ENCODE measurements at regions not wholly inside any gene's neighbourhood (a gene's known extent, or its start where the extent isn't known, plus 50 kb on each side); places are given as distances from the start of the nearest gene placed in this dataset.

DNA sequence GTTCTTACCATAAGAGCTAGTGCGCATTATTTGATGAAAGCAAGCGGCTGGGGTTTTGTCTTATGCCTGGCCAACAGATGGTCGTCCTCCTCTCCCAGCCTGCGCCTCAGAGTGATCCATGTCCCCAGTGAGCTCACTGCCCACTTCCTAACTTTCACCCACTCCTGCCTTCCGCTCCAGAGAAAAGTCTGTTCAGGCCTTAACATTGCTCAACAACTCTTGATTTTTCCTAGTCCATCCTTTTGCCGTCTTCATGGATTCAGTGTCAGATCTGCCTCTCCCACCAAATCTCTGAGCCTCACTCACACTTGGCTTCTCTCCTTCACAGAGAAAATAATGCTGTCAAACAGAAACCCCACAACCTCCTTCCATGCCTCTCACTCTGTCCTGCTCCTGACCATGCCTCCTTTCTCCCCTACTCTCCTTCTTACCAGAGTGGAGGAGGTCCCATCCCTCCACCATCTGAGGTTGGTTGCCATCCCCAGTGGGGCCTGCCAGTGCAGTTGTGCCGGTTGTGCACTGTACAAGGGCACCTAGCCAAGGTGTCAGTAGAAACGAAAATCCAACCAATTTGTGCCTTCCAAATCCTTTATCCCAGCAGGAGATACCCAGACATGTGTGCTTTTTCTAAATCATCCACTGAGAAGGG is 58.9 kb upstream of the SRSF6 start:
- no peak overlapping the region for H3K9ac ChIP-seq (ENCODE audit: insufficient read depth, low read depth, low read length)
- WGBS (ENCODE audit: low lambda C conversion rate), result 32% methylated on average over 8 of the region's 8 CpGs
- no TSS peak for BruUV-seq (replicated peaks)
- intact Hi-C loops (cut with micrococcal nuclease; ENCODE audit: unreplicated experiment) (no loop called here), in situ Hi-C loops (cut with HindIII; ENCODE audit: extremely low pct_ligation_motif_present, low pct_unique_long_range_greater_than_20kb) (no loop called here)
- peaks cover 2 to 9% of the 10 kb centered on the region in 2 experiments; a peak in 2 of 5 replicates for H3K27me3 ChIP-seq (ENCODE audit: control insufficient read depth in 1 of 2, insufficient read depth in 2 of 2, low read length in 2 of 2)
- no peak for FAIRE-seq
- no peaks in the 10 kb centered on the region for H3K9me3 ChIP-seq (ENCODE audit: low read length)
- H3K27ac ChIP-seq (ENCODE audit: extremely low read length, insufficient read depth, low read length), result no peak overlapping the region
- H3K79me2 ChIP-seq (ENCODE audit: insufficient read depth, low read length), result no peaks in the 10 kb centered on the region
- TF ChIP-seq CBX1 (IDR thresholded peaks at IDR 0.05; ENCODE audit: low read depth) (no peak), SETDB1 (CRISPR knock-in tag; IDR thresholded peaks at IDR 0.05; ENCODE audit: borderline replicate concordance) (no peak), DPF2 (CRISPR knock-in tag; IDR thresholded peaks at IDR 0.05; ENCODE audit: borderline replicate concordance, low read depth) (no peak)
- no peak for DNase-seq (ENCODE audit: low spot score)
- no peaks in the 10 kb centered on the region for H4K20me1 ChIP-seq (ENCODE audit: insufficient read depth, low read length)
- H2AFZ ChIP-seq (ENCODE audit: low read length), result no peak overlapping the region
- no peak overlapping the region for H3K4me2 ChIP-seq (ENCODE audit: low read depth, low read length)
- CTCF ChIA-PET (ENCODE audit: low intra/inter-chr PET ratio, low total read pairs), result no interaction called here
- POLR2A ChIA-PET, result no interaction called here
- ATAC-seq, result no peak
- no peak overlapping the region for H3K4me3 ChIP-seq (replicated peaks in 1 of 3; ENCODE audit: insufficient read depth in 1 of 3, low read depth in 2 of 3, low read length in 3 of 3)
- H3K4me1 ChIP-seq (ENCODE audit: insufficient read depth, low read length), result no peaks in the 10 kb centered on the region
- H3K36me3 ChIP-seq (replicated peaks in 1 of 2; ENCODE audit: control insufficient read depth in 1 of 2, insufficient read depth in 2 of 2, low read length in 2 of 2), result no peaks in the 10 kb centered on the region

DNA sequence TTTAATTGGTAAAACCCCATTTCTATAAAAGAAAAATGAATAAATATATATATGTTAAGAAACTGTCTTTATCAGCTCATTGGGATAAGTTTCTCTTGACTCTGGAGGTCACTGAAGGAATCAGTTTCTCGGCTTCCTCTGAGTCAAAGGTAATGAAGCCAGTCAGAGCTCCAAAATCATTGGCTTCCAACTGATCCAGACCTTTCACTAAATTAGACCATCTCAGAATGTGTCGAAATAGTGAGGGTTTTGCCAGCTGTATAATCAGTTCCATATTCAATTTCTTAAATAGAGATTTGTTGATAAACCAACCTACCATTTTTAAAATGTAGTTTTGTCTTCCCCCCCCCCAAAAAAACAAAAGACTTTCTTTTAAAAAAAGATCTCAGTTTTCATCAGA is 60.5 kb upstream of the SRSF6 start:
- Histone ChIP-seq H3K27me3 (ENCODE audit: control insufficient read depth in 1 of 2, insufficient read depth in 2 of 2, low read length in 2 of 2) (peaks cover 2 to 9% of the 10 kb centered on the region in 2 experiments; a peak in 2 of 5 replicates), H3K4me2 (ENCODE audit: low read depth, low read length) (no peak overlapping the region), H3K9me3 (ENCODE audit: low read length) (no peaks in the 10 kb centered on the region), H3K9ac (ENCODE audit: insufficient read depth, low read depth, low read length) (no peak overlapping the region), H2AFZ (ENCODE audit: low read length) (no peak overlapping the region), H3K36me3 (replicated peaks in 1 of 2; ENCODE audit: control insufficient read depth in 1 of 2, insufficient read depth in 2 of 2, low read length in 2 of 2) (no peaks in the 10 kb centered on the region), H4K20me1 (ENCODE audit: insufficient read depth, low read length) (no peaks in the 10 kb centered on the region), H3K4me3 (replicated peaks in 1 of 3; ENCODE audit: insufficient read depth in 1 of 3, low read depth in 2 of 3, low read length in 3 of 3) (no peak overlapping the region), H3K79me2 (ENCODE audit: insufficient read depth, low read length) (no peaks in the 10 kb centered on the region), H3K4me1 (ENCODE audit: insufficient read depth, low read length) (no peaks in the 10 kb centered on the region), H3K27ac (ENCODE audit: extremely low read length, insufficient read depth, low read length) (no peak overlapping the region)
- FAIRE-seq (no peak), ATAC-seq (no peak), DNase-seq (ENCODE audit: low spot score) (no peak)
- intact Hi-C loops (cut with micrococcal nuclease; ENCODE audit: unreplicated experiment), result no loop called here
- in situ Hi-C loops (cut with HindIII; ENCODE audit: extremely low pct_ligation_motif_present, low pct_unique_long_range_greater_than_20kb), result no loop called here
- BruUV-seq (replicated peaks), result no TSS peak
- ChIA-PET CTCF (ENCODE audit: low intra/inter-chr PET ratio, low total read pairs) (no interaction called here), POLR2A (no interaction called here)
- 3% methylated on average over 2 of the region's 2 CpGs for WGBS (ENCODE audit: low lambda C conversion rate)
- no peak for TF ChIP-seq TBX3 (IDR thresholded peaks at IDR 0.05; ENCODE audit: borderline replicate concordance)
- TF ChIP-seq KDM3A (CRISPR knock-in tag; IDR thresholded peaks at IDR 0.05; ENCODE audit: low read depth), result no peak
- TF ChIP-seq ZNF460 (CRISPR knock-in tag; IDR thresholded peaks at IDR 0.05; ENCODE audit: borderline replicate concordance), result no peak
- TF ChIP-seq BHLHE40 (IDR thresholded peaks at IDR 0.05; ENCODE audit: low read length), result no peak
- TF ChIP-seq ZNF530 (CRISPR knock-in tag; IDR thresholded peaks at IDR 0.05; ENCODE audit: low read depth), result no peak
- no peak for TF ChIP-seq CHD4 (IDR thresholded peaks at IDR 0.05; ENCODE audit: borderline replicate concordance, low read length)
- TF ChIP-seq TAF15 (IDR thresholded peaks at IDR 0.05; ENCODE audit: low read depth, low read length, poor library complexity, severe bottlenecking), result no peak
- no peak for TF ChIP-seq WIZ (CRISPR knock-in tag; IDR thresholded peaks at IDR 0.05)
- no peak for TF ChIP-seq ZNF563 (CRISPR knock-in tag; IDR thresholded peaks at IDR 0.05)
- TF ChIP-seq, protein P1, sequence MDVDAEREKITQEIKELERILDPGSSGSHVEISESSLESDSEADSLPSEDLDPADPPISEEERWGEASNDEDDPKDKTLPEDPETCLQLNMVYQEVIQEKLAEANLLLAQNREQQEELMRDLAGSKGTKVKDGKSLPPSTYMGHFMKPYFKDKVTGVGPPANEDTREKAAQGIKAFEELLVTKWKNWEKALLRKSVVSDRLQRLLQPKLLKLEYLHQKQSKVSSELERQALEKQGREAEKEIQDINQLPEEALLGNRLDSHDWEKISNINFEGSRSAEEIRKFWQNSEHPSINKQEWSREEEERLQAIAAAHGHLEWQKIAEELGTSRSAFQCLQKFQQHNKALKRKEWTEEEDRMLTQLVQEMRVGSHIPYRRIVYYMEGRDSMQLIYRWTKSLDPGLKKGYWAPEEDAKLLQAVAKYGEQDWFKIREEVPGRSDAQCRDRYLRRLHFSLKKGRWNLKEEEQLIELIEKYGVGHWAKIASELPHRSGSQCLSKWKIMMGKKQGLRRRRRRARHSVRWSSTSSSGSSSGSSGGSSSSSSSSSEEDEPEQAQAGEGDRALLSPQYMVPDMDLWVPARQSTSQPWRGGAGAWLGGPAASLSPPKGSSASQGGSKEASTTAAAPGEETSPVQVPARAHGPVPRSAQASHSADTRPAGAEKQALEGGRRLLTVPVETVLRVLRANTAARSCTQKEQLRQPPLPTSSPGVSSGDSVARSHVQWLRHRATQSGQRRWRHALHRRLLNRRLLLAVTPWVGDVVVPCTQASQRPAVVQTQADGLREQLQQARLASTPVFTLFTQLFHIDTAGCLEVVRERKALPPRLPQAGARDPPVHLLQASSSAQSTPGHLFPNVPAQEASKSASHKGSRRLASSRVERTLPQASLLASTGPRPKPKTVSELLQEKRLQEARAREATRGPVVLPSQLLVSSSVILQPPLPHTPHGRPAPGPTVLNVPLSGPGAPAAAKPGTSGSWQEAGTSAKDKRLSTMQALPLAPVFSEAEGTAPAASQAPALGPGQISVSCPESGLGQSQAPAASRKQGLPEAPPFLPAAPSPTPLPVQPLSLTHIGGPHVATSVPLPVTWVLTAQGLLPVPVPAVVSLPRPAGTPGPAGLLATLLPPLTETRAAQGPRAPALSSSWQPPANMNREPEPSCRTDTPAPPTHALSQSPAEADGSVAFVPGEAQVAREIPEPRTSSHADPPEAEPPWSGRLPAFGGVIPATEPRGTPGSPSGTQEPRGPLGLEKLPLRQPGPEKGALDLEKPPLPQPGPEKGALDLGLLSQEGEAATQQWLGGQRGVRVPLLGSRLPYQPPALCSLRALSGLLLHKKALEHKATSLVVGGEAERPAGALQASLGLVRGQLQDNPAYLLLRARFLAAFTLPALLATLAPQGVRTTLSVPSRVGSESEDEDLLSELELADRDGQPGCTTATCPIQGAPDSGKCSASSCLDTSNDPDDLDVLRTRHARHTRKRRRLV (CRISPR knock-in tag; IDR thresholded peaks at IDR 0.05), result no peak
- TF ChIP-seq KDM5A (IDR thresholded peaks at IDR 0.05; ENCODE audit: borderline replicate concordance, low read length), result no peak

Measured in HepG2 (cell line).